ENCODE measurements at regions not wholly inside any gene's neighbourhood (a gene's known extent, or its start where the extent isn't known, plus 50 kb on each side); places are given as distances from the start of the nearest gene placed in this dataset.

DNA sequence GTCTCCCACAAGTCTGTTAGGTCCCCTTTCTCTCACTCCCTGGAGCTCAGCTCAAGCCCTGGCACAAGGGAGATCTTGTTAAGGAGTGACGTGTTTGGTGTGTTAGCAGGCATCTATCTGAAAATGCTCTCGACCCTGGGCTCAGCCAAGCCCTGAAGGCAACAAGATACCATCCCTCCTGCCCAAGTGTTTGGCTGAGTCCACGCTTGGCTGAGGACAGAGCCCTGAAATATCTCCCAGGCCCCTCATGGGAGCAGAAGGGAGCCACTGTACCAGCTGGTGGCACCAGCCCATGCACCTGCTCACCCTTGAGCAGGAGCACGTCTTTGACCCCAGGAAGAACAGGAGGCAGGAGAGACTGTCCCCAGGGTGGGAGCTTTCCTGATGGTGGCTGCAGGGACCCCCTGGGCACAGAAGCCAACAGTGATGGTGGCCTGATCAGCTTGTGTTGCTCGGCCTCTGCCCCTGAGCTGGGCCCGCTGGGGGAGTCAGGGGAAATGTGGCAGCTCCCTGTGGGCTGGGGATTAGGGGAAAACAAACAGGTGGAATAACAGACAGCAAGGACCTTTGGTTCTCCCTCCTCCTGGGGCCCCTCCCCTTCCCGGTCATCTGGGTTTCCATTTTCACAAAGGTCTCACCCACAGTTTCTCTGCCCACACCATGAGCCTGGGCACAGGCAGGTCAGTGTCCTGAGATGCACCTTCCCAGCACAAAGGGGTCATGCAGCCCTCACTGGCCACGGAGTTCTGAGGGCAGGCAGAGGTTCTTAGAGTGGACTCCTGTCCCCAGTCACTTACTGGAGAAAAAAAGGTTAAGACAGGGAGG lies 91.6 kb downstream of the RHOB start:
- Histone ChIP-seq H3K4me3 (no peak overlapping the region), H3K36me3 (no peaks in the 10 kb centered on the region), H3K4me1 (no peaks in the 10 kb centered on the region), H3K9me3 (no peaks in the 10 kb centered on the region), H3K27ac (no peak overlapping the region), H3K27me3 (no peaks in the 10 kb centered on the region)
- TF ChIP-seq POLR2A (IDR thresholded peaks at IDR 0.05) (no peak), EP300 (IDR thresholded peaks at IDR 0.05; ENCODE audit: low read depth) (no peak), POLR2AphosphoS5 (IDR thresholded peaks at IDR 0.05) (no peak)
- TF ChIP-seq, protein P1, sequence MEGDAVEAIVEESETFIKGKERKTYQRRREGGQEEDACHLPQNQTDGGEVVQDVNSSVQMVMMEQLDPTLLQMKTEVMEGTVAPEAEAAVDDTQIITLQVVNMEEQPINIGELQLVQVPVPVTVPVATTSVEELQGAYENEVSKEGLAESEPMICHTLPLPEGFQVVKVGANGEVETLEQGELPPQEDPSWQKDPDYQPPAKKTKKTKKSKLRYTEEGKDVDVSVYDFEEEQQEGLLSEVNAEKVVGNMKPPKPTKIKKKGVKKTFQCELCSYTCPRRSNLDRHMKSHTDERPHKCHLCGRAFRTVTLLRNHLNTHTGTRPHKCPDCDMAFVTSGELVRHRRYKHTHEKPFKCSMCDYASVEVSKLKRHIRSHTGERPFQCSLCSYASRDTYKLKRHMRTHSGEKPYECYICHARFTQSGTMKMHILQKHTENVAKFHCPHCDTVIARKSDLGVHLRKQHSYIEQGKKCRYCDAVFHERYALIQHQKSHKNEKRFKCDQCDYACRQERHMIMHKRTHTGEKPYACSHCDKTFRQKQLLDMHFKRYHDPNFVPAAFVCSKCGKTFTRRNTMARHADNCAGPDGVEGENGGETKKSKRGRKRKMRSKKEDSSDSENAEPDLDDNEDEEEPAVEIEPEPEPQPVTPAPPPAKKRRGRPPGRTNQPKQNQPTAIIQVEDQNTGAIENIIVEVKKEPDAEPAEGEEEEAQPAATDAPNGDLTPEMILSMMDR (IDR thresholded peaks at IDR 0.05): no peak
- WGBS, 2 donors (ENCODE audit: low coverage in 1 of 2): 71% methylated on average over 8 of the region's 8 CpGs; no CpG with 5 or more reads in 1 of the 2 donors
- in situ Hi-C loops (cut with MboI; ENCODE audit: low pct_ligation_motif_present in 1 of 4, low pct_unique_long_range_greater_than_20kb in 1 of 4, low sequenced_read_pairs in 3 of 4): no loop called here
- DNase-seq: no peak
- intact Hi-C loops (cut with DNase I; ENCODE audit: low total_unique reads): no loop called here

DNA sequence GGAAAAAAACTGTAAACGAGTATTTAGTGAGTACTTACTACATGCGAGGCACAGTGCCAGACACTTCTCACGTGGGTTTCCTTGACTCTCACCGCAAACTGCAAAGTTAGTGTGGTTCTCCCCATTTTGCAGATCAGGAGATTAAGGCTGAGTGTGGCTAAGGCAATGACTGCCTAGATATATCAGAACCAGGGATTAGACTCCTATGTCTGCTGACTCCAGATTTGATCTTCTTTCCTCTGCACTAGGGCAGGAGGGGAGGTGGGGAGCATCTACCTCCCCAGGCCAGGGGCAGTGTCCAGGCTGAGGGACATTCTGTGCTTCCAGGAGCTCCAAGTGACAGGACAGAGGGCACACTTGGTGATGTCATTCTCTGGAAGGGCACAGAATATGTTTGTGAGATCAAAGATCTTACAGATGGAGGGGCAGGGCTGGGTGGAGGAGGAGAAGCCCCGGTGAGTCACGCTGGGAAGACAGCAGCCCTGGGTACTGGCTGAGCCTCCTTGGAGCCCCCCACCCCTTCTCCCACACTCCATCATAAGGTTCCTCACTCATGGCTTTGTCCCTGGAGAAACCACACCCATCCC lies 92.4 kb downstream of the RHOB start:
- no peaks in the 10 kb centered on the region for H3K4me1 ChIP-seq
- H3K27me3 ChIP-seq: no peaks in the 10 kb centered on the region
- H3K36me3 ChIP-seq: no peaks in the 10 kb centered on the region
- no peak for DNase-seq
- H3K9me3 ChIP-seq: no peaks in the 10 kb centered on the region
- intact Hi-C loops (cut with DNase I; ENCODE audit: low total_unique reads) (no loop called here), in situ Hi-C loops (cut with MboI; ENCODE audit: low pct_ligation_motif_present in 1 of 4, low pct_unique_long_range_greater_than_20kb in 1 of 4, low sequenced_read_pairs in 3 of 4) (no loop called here)
- no peak overlapping the region for H3K27ac ChIP-seq
- 60 to 67% methylated on average over 4 to 6 of the region's 6 CpGs for WGBS, 2 donors (ENCODE audit: low coverage in 1 of 2)
- TF ChIP-seq EP300 (IDR thresholded peaks at IDR 0.05; ENCODE audit: low read depth) (no peak), POLR2A (IDR thresholded peaks at IDR 0.05) (no peak)
- H3K4me3 ChIP-seq: no peak overlapping the region

- WGBS, 2 donors (ENCODE audit: low coverage in 1 of 2): 84 to 88% methylated on average over 7 to 24 of the region's 26 CpGs
Measured at GRCh38 chr2:20539776-20540586, 93.1 kb downstream of the RHOB start.

DNA sequence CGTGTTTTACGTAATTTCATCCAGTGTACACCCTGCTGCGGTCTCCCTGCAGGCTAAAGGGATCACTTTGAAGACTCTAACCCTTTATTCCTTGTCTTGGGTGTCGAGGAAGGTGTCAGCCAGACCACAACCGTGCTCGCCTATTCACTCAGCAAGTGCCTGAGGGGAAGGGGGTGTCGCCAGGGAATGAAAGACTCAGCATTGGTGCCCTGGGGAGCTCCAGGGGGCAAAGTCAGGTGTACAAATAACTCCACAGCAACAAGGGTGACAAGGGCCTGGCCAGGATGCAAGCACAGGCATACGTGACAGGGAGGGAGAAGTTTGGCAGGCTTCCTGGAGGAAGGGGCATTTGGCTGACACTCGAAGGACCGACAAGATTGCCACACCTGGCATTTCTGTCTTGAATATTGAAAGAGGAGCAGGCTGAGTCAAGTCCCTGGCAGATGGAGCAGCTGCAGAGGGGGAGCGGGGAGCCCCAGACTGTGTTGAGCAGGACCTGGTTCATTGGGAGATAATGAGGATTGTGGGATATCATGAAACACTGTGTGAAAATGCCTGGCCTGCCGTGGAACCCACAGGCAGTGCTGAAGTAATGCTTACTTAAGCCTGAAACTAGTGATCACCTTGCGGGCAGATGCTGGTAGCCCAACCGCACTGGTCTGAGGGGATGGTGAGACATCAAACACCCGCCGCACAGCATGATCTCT lies 93.9 kb downstream of the RHOB start:
- no peaks in the 10 kb centered on the region for H3K4me1 ChIP-seq
- DNase-seq: no peak
- H3K36me3 ChIP-seq: no peaks in the 10 kb centered on the region
- TF ChIP-seq POLR2A (IDR thresholded peaks at IDR 0.05): no peak
- no peak for TF ChIP-seq EP300 (IDR thresholded peaks at IDR 0.05; ENCODE audit: low read depth)
- TF ChIP-seq, protein P1 (IDR thresholded peaks at IDR 0.05): no peak
- TF ChIP-seq POLR2AphosphoS5 (IDR thresholded peaks at IDR 0.05): no peak
- H3K27ac ChIP-seq: no peak overlapping the region
- H3K4me3 ChIP-seq: no peak overlapping the region
- intact Hi-C loops (cut with DNase I; ENCODE audit: low total_unique reads): no loop called here
- H3K27me3 ChIP-seq: no peaks in the 10 kb centered on the region
- H3K9me3 ChIP-seq: no peaks in the 10 kb centered on the region
- WGBS, 2 donors (ENCODE audit: low coverage in 1 of 2): 88 to 92% methylated on average over 9 to 16 of the region's 16 CpGs
- in situ Hi-C loops (cut with MboI; ENCODE audit: low pct_ligation_motif_present in 1 of 4, low pct_unique_long_range_greater_than_20kb in 1 of 4, low sequenced_read_pairs in 3 of 4): no loop called here

More at GRCh38 chr2:20539776-20540586, 93.1 kb downstream of the RHOB start:
- H3K9me3 ChIP-seq: no peaks in the 10 kb centered on the region
- no peaks in the 10 kb centered on the region for H3K27me3 ChIP-seq
- TF ChIP-seq EP300 (IDR thresholded peaks at IDR 0.05; ENCODE audit: low read depth) (no peak), POLR2AphosphoS5 (IDR thresholded peaks at IDR 0.05) (no peak), POLR2A (IDR thresholded peaks at IDR 0.05) (no peak)
- TF ChIP-seq, protein P1 (IDR thresholded peaks at IDR 0.05): no peak
- in situ Hi-C loops (cut with MboI; ENCODE audit: low pct_ligation_motif_present in 1 of 4, low pct_unique_long_range_greater_than_20kb in 1 of 4, low sequenced_read_pairs in 3 of 4): no loop called here
- no peak overlapping the region for H3K4me3 ChIP-seq
- H3K36me3 ChIP-seq: no peaks in the 10 kb centered on the region
- intact Hi-C loops (cut with DNase I; ENCODE audit: low total_unique reads): no loop called here
- no peak for DNase-seq
- no peaks in the 10 kb centered on the region for H3K4me1 ChIP-seq
- no peak overlapping the region for H3K27ac ChIP-seq
